ENCODE measurements at regions not wholly inside any gene's neighbourhood (a gene's known extent, or its start where the extent isn't known, plus 50 kb on each side); places are given as distances from the start of the nearest gene placed in this dataset.

- no peak for DNase-seq (ENCODE audit: low read depth)
- H3K4me3 ChIP-seq (ENCODE audit: low read depth, low read length), result no peak overlapping the region
- TF ChIP-seq, protein P1, sequence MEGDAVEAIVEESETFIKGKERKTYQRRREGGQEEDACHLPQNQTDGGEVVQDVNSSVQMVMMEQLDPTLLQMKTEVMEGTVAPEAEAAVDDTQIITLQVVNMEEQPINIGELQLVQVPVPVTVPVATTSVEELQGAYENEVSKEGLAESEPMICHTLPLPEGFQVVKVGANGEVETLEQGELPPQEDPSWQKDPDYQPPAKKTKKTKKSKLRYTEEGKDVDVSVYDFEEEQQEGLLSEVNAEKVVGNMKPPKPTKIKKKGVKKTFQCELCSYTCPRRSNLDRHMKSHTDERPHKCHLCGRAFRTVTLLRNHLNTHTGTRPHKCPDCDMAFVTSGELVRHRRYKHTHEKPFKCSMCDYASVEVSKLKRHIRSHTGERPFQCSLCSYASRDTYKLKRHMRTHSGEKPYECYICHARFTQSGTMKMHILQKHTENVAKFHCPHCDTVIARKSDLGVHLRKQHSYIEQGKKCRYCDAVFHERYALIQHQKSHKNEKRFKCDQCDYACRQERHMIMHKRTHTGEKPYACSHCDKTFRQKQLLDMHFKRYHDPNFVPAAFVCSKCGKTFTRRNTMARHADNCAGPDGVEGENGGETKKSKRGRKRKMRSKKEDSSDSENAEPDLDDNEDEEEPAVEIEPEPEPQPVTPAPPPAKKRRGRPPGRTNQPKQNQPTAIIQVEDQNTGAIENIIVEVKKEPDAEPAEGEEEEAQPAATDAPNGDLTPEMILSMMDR (IDR thresholded peaks at IDR 0.05; ENCODE audit: control insufficient read depth, extremely low read depth, insufficient read depth), result no peak
Measured at GRCh38 chr16:9412031-9412914, 320.8 kb downstream of the HAPSTR1 start.

- TF ChIP-seq, protein P1 (IDR thresholded peaks at IDR 0.05; ENCODE audit: control insufficient read depth, extremely low read depth, insufficient read depth), result no peak
- no peak for DNase-seq (ENCODE audit: low read depth)
- no peak overlapping the region for H3K4me3 ChIP-seq (ENCODE audit: low read depth, low read length)
Measured at GRCh38 chr16:9412915-9413264, 321.4 kb downstream of the HAPSTR1 start.

DNA sequence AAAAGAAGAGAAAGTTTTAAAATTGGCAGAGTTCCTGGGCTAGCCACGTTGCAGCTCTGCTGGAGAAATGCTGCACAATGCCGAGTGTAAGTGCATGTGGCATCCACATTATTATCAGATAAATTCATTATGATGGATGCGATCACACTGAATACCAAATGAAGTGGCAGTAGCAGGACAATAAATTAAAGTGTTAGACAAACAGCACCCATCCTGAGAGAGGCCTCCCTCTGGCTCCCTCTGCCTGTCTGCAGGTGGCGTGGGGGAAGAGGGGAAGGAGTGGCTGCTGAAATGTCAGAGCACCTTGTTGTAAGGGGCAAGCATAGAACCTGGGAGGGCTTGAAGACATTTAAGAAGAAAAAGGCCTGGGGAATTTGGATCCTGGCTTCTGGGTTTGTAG is 324.1 kb downstream of the HAPSTR1 start:
- no peak overlapping the region for H3K4me3 ChIP-seq (ENCODE audit: low read depth, low read length)
- no peak for DNase-seq (ENCODE audit: low read depth)
- TF ChIP-seq, protein P1 (IDR thresholded peaks at IDR 0.05; ENCODE audit: control insufficient read depth, extremely low read depth, insufficient read depth), result peak; percentile 12; the same call in 1 of the 2 replicates

- DNase-seq (ENCODE audit: low read depth), result no peak
- TF ChIP-seq, protein P1 (IDR thresholded peaks at IDR 0.05; ENCODE audit: control insufficient read depth, extremely low read depth, insufficient read depth), result no peak
- no peak overlapping the region for H3K4me3 ChIP-seq (ENCODE audit: low read depth, low read length)
Measured at GRCh38 chr16:9417898-9418297, 326.5 kb downstream of the HAPSTR1 start.

- no peak for DNase-seq (ENCODE audit: low read depth)
- TF ChIP-seq, protein P1 (IDR thresholded peaks at IDR 0.05; ENCODE audit: control insufficient read depth, extremely low read depth, insufficient read depth), result no peak
- no peak overlapping the region for H3K4me3 ChIP-seq (ENCODE audit: low read depth, low read length)
Measured at GRCh38 chr16:9419161-9419560, 327.7 kb downstream of the HAPSTR1 start.

GRCh38 chr16:9422762-9423513 is 331.5 kb downstream of the HAPSTR1 start:
- DNase-seq (ENCODE audit: low read depth), result no peak
- no peak overlapping the region for H3K4me3 ChIP-seq (ENCODE audit: low read depth, low read length)
- TF ChIP-seq, protein P1 (IDR thresholded peaks at IDR 0.05; ENCODE audit: control insufficient read depth, extremely low read depth, insufficient read depth), result no peak

Measured in LNCaP clone FGC (cell line).